Tibial artery (tissue), 4 donors: ENCODE measurements at regions not wholly inside any gene's neighbourhood (a gene's known extent, or its start where the extent isn't known, plus 50 kb on each side); places are given as distances from the start of the nearest gene placed in this dataset.
A peak's percentile ranks its signal among the peaks of the same experiment; 100 is the strongest.

Experiments used
- DNase-seq, 2 donors: peaks; one replicate each; pipeline ENCODE4 v3.0.0-alpha.2; 2019
- H3K27ac ChIP-seq, 2 donors: fragments of 200-600 bp; sonication (generic) in 1 of 2; 1 replicate in 1 of 2; 2 replicates in 1 of 2; pipeline ENCODE4 v1.5.1; 2018 to 2019; ENCODE audit warnings: mild to moderate bottlenecking in 1 of 2
- H3K27me3 ChIP-seq, 2 donors: fragments of 200-600 bp; sonication (generic) in 1 of 2; one replicate each; pipeline versions ENCODE4 v1.5.1 to v1.6.0; 2016 to 2019
- H3K36me3 ChIP-seq, 3 donors: fragments of 200-600 bp; sonication (generic) in 2 of 3; one replicate each; pipeline ENCODE4 v1.5.1; 2016 to 2019; ENCODE audit warnings: mild to moderate bottlenecking in 2 of 3
- H3K4me1 ChIP-seq, 4 donors: fragments of 200-600 bp; sonication (generic) in 2 of 4; 1 replicate in 3 of 4; 2 replicates in 1 of 4; pipeline ENCODE4 v1.5.1; 2016 to 2019
- H3K4me3 ChIP-seq, 2 donors: fragments of 200-600 bp; sonication (generic) in 1 of 2; 1 replicate in 1 of 2; 2 replicates in 1 of 2; pipeline ENCODE4 v1.5.1; 2018 to 2019; ENCODE audit warnings: mild to moderate bottlenecking in 2 of 2
- H3K9me3 ChIP-seq, 3 donors: fragments of 200-600 bp; sonication (generic) in 1 of 3; one replicate each; pipeline ENCODE4 v1.5.1; 2016 to 2019
- CTCF ChIP-seq, 2 experiments: fragments of 200-600 bp in 1 of 2; fragments of 450-650 bp in 1 of 2; IDR thresholded peaks; one replicate each; pipeline ENCODE4 v1.5.1; 2017 to 2019; ENCODE audit warnings: antibody characterized with exemption in 2 of 2, mild to moderate bottlenecking in 1 of 2, moderate library complexity in 1 of 2
- intact Hi-C: fragments of 100-400 bp; cut with DNase I; formaldehyde crosslinking; loops from one replicate; pipeline ENCODE4 v1.15.0; 2023; ENCODE audit warnings: low total_unique reads

GRCh38 chr6:141364694-141365093 lies 768.0 kb upstream of the GJE1 start:
- H3K27ac ChIP-seq: no peak overlapping the region
- no peak for TF ChIP-seq CTCF (IDR thresholded peaks at IDR 0.05)
- H3K9me3 ChIP-seq: no peaks in the 10 kb centered on the region
- H3K27me3 ChIP-seq: no peaks in the 10 kb centered on the region
- no peaks in the 10 kb centered on the region for H3K36me3 ChIP-seq
- intact Hi-C loops: no loop called here
- H3K4me1 ChIP-seq: peaks cover 0 to 8% (median 2%) of the 10 kb centered on the region in 4 donors
- DNase-seq: no peak
- no peak overlapping the region for H3K4me3 ChIP-seq

GRCh38 chr6:141364232-141364631 lies 768.5 kb upstream of the GJE1 start:
- Histone ChIP-seq H3K27me3 (no peaks in the 10 kb centered on the region), H3K9me3 (no peaks in the 10 kb centered on the region), H3K4me1 (peaks cover 0 to 11% (median 2%) of the 10 kb centered on the region in 4 donors), H3K36me3 (no peaks in the 10 kb centered on the region), H3K27ac (no peak overlapping the region), H3K4me3 (no peak overlapping the region)
- DNase-seq: no peak
- intact Hi-C loops: no loop called here
- no peak for TF ChIP-seq CTCF (IDR thresholded peaks at IDR 0.05)

- H3K27ac ChIP-seq: no peak overlapping the region
- DNase-seq: no peak
- H3K4me1 ChIP-seq: peaks cover 0 to 11% (median 2%) of the 10 kb centered on the region in 4 donors
- TF ChIP-seq CTCF (IDR thresholded peaks at IDR 0.05): no peak
- no peaks in the 10 kb centered on the region for H3K9me3 ChIP-seq
- H3K36me3 ChIP-seq: no peaks in the 10 kb centered on the region
- intact Hi-C loops: no loop called here
- no peaks in the 10 kb centered on the region for H3K27me3 ChIP-seq
- no peak overlapping the region for H3K4me3 ChIP-seq
These were observed 771.2 kb upstream of the GJE1 start for GRCh38 chr6:141361559-141361958.

- no peaks in the 10 kb centered on the region for H3K27me3 ChIP-seq
- no peaks in the 10 kb centered on the region for H3K36me3 ChIP-seq
- intact Hi-C loops: no loop called here
- no peak for DNase-seq
- H3K9me3 ChIP-seq: no peaks in the 10 kb centered on the region
- H3K4me1 ChIP-seq: peaks cover 0 to 16% (median 2%) of the 10 kb centered on the region in 4 donors
- peak overlapping the region in 1 of 2 donors; percentile 32 for H3K27ac ChIP-seq
- no peak overlapping the region for H3K4me3 ChIP-seq
- no peak for TF ChIP-seq CTCF (IDR thresholded peaks at IDR 0.05)
These were observed 772.8 kb upstream of the GJE1 start for GRCh38 chr6:141359953-141360352.

GRCh38 chr6:141354191-141354955 lies 778.4 kb upstream of the GJE1 start:
- H3K4me1 ChIP-seq: peaks cover 0 to 5% (median 0%) of the 10 kb centered on the region in 4 donors
- no peaks in the 10 kb centered on the region for H3K9me3 ChIP-seq
- H3K27me3 ChIP-seq: no peaks in the 10 kb centered on the region
- H3K36me3 ChIP-seq: no peaks in the 10 kb centered on the region
- no peak overlapping the region for H3K27ac ChIP-seq
- H3K4me3 ChIP-seq: no peak overlapping the region
- no peak for TF ChIP-seq CTCF (IDR thresholded peaks at IDR 0.05)
- DNase-seq: no peak
- intact Hi-C loops: no loop called here
